Chondrocyte (in vitro differentiated cells): ENCODE measurements at regions not wholly inside any gene's neighbourhood (a gene's known extent, or its start where the extent isn't known, plus 50 kb on each side); places are given as distances from the start of the nearest gene placed in this dataset.

ENCODE experiments used
- DNase-seq: peaks from one replicate; pipeline ENCODE4 v3.0.0; 2021; ENCODE audit warnings: mixed read lengths, low spot score
- H3K27ac Mint-ChIP-seq: one replicate; pipeline ENCODE4 v1.8.0; 2021; ENCODE audit warnings: mild to moderate bottlenecking, moderate library complexity, mixed read lengths; ENCODE audit not compliant: unreplicated experiment
- H3K27me3 Mint-ChIP-seq: 2 replicates; pipeline ENCODE4 v1.8.0; 2021; ENCODE audit warnings: low read depth, mixed read lengths
- H3K36me3 Mint-ChIP-seq: 2 replicates; pipeline ENCODE4 v1.8.0; 2021; ENCODE audit warnings: low read depth, mixed read lengths
- H3K4me1 Mint-ChIP-seq: 2 replicates; pipeline ENCODE4 v1.8.0; 2021; ENCODE audit warnings: low read depth, mild to moderate bottlenecking, mixed read lengths
- H3K4me3 Mint-ChIP-seq: one replicate; pipeline ENCODE4 v1.8.0; 2021; ENCODE audit warnings: mild to moderate bottlenecking, moderate library complexity, mixed read lengths; ENCODE audit not compliant: unreplicated experiment
- H3K9me3 Mint-ChIP-seq: 2 replicates; pipeline ENCODE4 v1.8.0; 2021; ENCODE audit warnings: low read depth, mixed read lengths
- CTCF ChIP-seq: fragments of 200-600 bp; sonication (generic); IDR thresholded peaks from 2 replicates; pipeline ENCODE4 v1.5.0; 2021; ENCODE audit warnings: antibody characterized with exemption, mild to moderate bottlenecking, moderate library complexity

- Mint-ChIP-seq H3K36me3 (peaks cover 2% of the 10 kb centered on the region), H3K4me1 (peaks cover 30% of the 10 kb centered on the region), H3K27me3 (peaks cover 44% of the 10 kb centered on the region), H3K27ac (no peak overlapping the region), H3K4me3 (no peak overlapping the region), H3K9me3 (no peaks in the 10 kb centered on the region)
- DNase-seq = no peak
- TF ChIP-seq CTCF = no peak
Measured at GRCh38 chr3:194080436-194080835, 55.5 kb upstream of the HES1 start.

- peaks cover 41% of the 10 kb centered on the region for H3K27me3 Mint-ChIP-seq
- H3K4me3 Mint-ChIP-seq = no peak overlapping the region
- peaks cover 29% of the 10 kb centered on the region for H3K4me1 Mint-ChIP-seq
- TF ChIP-seq CTCF = no peak
- no peak for DNase-seq
- H3K36me3 Mint-ChIP-seq = peaks cover 2% of the 10 kb centered on the region
- H3K27ac Mint-ChIP-seq = no peak overlapping the region
- no peaks in the 10 kb centered on the region for H3K9me3 Mint-ChIP-seq
Measured at GRCh38 chr3:194080913-194081800, 54.8 kb upstream of the HES1 start.

- Mint-ChIP-seq H3K27ac (no peak overlapping the region), H3K36me3 (peaks cover 2% of the 10 kb centered on the region), H3K9me3 (no peaks in the 10 kb centered on the region), H3K27me3 (peaks cover 39% of the 10 kb centered on the region), H3K4me3 (no peak overlapping the region), H3K4me1 (peaks cover 36% of the 10 kb centered on the region)
- no peak for TF ChIP-seq CTCF
- no peak for DNase-seq
Measured at GRCh38 chr3:194081826-194082225, 54.1 kb upstream of the HES1 start.

GRCh38 chr3:194082743-194083636 lies 53.0 kb upstream of the HES1 start:
- Mint-ChIP-seq H3K4me1 (peaks cover 47% of the 10 kb centered on the region), H3K27me3 (peaks cover 27% of the 10 kb centered on the region), H3K4me3 (no peak overlapping the region), H3K27ac (peak overlapping the region; percentile 18), H3K36me3 (peaks cover 2% of the 10 kb centered on the region), H3K9me3 (no peaks in the 10 kb centered on the region)
- no peak for DNase-seq
- TF ChIP-seq CTCF = no peak

GRCh38 chr3:194083637-194084224 lies 52.2 kb upstream of the HES1 start:
- Mint-ChIP-seq H3K27ac (no peak overlapping the region), H3K36me3 (peaks cover 2% of the 10 kb centered on the region), H3K4me3 (no peak overlapping the region), H3K4me1 (peaks cover 55% of the 10 kb centered on the region), H3K27me3 (peaks cover 22% of the 10 kb centered on the region), H3K9me3 (no peaks in the 10 kb centered on the region)
- no peak for TF ChIP-seq CTCF
- DNase-seq = no peak
